HG03095 (cell line): ENCODE measurements at regions not wholly inside any gene's neighbourhood (a gene's known extent, or its start where the extent isn't known, plus 50 kb on each side); places are given as distances from the start of the nearest gene placed in this dataset.

Experiments
- ATAC-seq: cut with Tn5 transposase; IDR thresholded peaks from one replicate; pipeline ENCODE4 v1.9.1; 2021; ENCODE audit warnings: moderate library complexity; ENCODE audit not compliant: unreplicated experiment

- peak; percentile 74 for ATAC-seq
These were observed 291.5 kb upstream of the SRRM4 start for GRCh38 chr12:118689793-118690192.

DNA sequence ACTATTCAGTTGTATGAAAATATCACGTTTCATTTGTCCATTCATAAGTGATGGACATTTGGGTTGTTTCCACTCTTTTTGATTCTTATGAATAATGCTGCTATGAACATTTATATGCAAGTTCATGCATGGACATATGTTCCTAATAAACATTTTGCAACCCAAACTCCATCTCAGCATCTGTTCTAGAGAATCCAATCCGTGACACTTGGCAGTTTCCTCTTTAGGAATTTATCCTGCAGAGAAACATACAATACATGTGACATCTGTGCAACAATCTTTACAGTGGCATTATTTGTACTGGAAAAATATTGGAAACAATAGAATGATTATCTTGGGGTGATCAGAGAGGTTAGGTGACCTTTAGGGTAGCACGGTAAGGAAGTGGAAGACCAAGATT lies 290.8 kb upstream of the SRRM4 start:
- no peak for ATAC-seq

DNA sequence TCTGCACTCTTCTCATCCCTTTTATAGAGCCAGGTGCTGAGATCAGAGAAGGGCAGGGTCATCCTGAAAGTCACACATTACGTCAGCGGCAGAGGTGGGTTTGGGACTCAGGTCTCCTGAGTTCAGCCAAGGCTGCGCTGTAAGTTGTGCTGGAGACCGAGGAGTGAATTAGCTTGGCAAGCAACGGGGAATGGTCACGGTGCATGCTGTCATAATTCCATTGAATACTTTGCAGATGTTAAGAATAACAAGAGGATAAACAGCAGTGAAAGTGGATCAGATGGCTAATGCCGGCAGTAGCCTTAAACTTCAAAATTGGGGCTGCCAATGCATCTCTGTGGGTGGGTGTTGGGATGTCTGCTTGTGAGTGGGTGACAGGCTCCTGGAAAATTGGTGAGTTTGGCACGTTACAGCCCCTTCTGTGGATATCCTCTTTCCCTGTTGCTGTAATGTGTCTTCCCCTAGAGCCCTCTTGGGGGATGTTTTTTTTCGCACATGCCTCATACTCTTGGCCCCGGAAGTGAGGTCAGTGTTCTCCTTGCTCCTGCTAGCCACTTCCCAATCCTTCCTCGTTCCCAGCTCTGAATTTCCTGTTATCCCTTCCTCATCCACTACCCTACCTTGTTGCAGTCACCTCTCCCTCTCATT lies 287.1 kb upstream of the SRRM4 start:
- no peak for ATAC-seq

GRCh38 chr12:118704527-118705241 lies 276.7 kb upstream of the SRRM4 start:
- ATAC-seq, result no peak

DNA sequence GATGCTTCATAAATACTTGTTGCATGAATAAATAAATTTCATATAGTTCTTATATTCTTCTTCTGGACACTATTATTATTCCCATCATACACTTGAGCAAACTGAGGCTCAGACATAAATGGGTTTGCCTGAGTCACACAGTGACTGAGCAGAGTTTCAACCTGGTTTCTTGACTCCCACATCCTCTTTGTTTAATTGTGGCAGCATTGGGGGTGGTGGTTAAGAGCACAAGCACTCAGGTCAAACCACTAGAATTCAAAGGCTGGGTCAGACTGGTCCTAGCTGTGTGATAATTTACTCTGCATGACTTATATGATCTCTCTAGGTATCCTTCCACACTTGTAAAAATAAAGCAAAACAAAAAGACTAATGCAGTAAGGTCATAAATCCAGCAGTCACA lies 274.9 kb upstream of the SRRM4 start:
- no peak for ATAC-seq

- no peak for ATAC-seq
These were observed 271.4 kb upstream of the SRRM4 start for GRCh38 chr12:118709946-118710345.

DNA sequence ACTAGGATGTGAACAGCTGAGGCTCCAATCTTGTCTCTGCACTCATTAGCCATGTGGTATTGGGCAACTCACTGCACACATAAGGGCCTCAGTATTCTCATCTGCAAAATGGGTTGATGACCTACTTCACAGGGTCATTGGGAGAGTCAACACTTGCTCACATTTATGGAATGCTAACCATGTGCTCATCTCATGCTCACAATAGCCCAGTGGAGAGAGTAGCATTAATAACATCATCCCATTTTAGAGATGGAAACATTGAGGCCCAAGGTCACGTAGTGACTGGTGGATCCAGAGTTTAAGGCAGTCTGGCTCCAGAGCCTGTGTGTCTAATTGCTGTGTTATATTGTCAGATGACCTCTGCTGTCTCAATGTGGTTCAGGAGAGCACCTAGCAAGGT lies 270.2 kb upstream of the SRRM4 start:
- no peak for ATAC-seq

GRCh38 chr12:118714051-118714460 lies 267.3 kb upstream of the SRRM4 start:
- no peak for ATAC-seq

- ATAC-seq, result no peak
These were observed 266.8 kb upstream of the SRRM4 start for GRCh38 chr12:118714500-118714899.

DNA sequence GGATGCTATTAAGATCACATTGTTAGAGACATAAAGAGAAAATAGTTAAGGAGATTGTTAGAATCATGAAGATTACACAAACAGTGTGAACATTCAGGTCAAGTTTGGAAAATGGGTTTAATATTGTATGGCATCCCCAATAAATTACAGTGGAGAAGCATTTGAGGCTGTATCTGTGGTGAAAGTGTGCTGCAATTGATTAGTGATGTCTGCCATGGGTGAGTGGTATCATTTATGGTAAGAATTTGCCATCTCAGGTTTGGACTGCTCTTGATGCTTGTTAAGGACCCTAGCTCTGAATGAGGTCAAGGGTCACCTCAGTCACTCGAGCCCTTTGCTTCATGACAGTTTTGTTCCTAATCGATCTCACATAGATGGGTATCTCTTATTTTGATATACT lies 265.7 kb upstream of the SRRM4 start:
- no peak for ATAC-seq

- ATAC-seq, result no peak
These were observed 254.0 kb upstream of the SRRM4 start for GRCh38 chr12:118727196-118727978.

GRCh38 chr12:118727979-118728366 lies 253.4 kb upstream of the SRRM4 start:
- ATAC-seq, result no peak

DNA sequence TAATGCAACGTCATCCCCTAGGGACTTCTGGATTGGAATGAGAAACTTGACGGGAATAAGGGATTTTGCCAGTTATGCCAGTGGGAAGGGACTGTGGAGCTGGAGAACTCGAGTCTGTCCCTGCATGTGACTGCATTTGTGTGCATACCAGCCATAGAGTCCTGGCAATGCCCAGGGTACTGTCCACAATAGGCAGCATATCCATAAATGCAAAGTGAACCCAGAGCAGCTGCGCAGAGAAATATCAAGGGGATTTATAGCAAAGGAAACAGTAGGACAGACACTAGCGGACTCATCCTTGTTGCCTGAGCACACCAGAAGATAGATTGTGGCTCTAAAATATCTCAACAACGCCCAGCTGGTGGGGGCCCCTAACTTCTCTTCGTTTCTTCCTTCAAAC lies 247.1 kb upstream of the SRRM4 start:
- ATAC-seq, result no peak

GRCh38 chr12:118737985-118738540 lies 243.3 kb upstream of the SRRM4 start:
- no peak for ATAC-seq

GRCh38 chr12:118741194-118741593 lies 240.1 kb upstream of the SRRM4 start:
- ATAC-seq, result no peak

DNA sequence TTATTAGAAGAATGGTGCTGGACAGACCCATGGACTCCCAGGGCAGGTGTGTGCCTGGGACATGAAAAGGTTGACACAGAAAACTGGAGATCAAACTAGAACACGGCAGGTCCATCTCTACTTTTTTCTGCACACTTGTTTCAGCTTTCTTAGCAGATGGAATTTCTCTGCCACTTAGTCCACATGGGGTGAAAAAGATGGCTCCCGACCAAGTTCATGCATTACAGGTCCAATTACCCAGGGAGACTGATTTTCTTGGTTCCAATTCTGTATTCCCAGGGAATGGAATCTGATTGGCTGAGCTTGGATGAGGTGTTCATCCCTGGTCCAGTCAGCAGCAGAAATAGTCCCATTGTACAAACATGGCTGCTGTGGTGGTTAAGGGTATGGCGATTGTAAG lies 238.9 kb upstream of the SRRM4 start:
- no peak for ATAC-seq

- no peak for ATAC-seq
These were observed 237.2 kb upstream of the SRRM4 start for GRCh38 chr12:118743896-118744700.

GRCh38 chr12:118746176-118746575 lies 235.2 kb upstream of the SRRM4 start:
- no peak for ATAC-seq

DNA sequence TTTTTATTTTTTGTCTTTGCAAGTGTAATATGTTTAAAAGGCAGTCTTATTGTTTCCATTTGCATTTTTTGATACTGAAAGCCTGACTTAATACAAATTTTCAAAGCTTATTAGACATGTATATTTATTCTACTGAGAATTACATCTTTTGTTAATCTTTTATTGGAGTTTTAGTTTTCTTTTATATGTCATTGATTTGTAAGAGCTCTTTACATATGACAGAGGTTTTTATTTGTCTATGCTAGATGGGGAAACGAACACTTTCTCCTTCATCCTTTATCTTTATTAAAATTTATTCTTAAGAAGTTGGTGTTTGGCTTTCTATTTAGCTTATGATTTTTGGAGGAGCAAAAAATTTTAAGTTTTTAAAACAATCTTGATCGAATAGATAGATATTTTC lies 234.4 kb upstream of the SRRM4 start:
- no peak for ATAC-seq

- no peak for ATAC-seq
These were observed 233.6 kb upstream of the SRRM4 start for GRCh38 chr12:118747771-118748170.
